Esophagus muscularis mucosa (tissue), 4 donors: ENCODE measurements at regions not wholly inside any gene's neighbourhood (a gene's known extent, or its start where the extent isn't known, plus 50 kb on each side); places are given as distances from the start of the nearest gene placed in this dataset.
"Not testable (repeated sequence)": the region's sequence is repeated elsewhere in the genome, so short reads cannot be mapped to it uniquely, and the experiment has no call there.

ENCODE experiments used
- DNase-seq: peaks from one replicate; pipeline ENCODE4 v3.0.0-alpha.2; 2017; ENCODE audit errors: extremely low spot score
- H3K27ac ChIP-seq, 4 donors: fragments of 200-600 bp; sonication (generic); replicated peaks in 1 of 4; 1 replicate in 3 of 4; 2 replicates in 1 of 4; pipeline ENCODE4 v1.5.1; 2016 to 2019; ENCODE audit warnings: mild to moderate bottlenecking in 1 of 4
- H3K27me3 ChIP-seq, 4 donors: fragments of 200-600 bp; sonication (generic); one replicate each; pipeline versions ENCODE4 v1.5.1 to v1.6.0; 2016 to 2019
- H3K36me3 ChIP-seq, 4 donors: fragments of 200-600 bp; sonication (generic); one replicate each; pipeline ENCODE4 v1.5.1; 2016 to 2019
- H3K4me1 ChIP-seq, 4 donors: fragments of 200-600 bp; sonication (generic); one replicate each; pipeline ENCODE4 v1.5.1; 2016 to 2019
- H3K4me3 ChIP-seq, 4 donors: fragments of 200-600 bp; sonication (generic); 1 replicate in 2 of 4; 2 replicates in 2 of 4; pipeline ENCODE4 v1.5.1; 2016 to 2019; ENCODE audit warnings: mild to moderate bottlenecking in 4 of 4, moderate library complexity in 1 of 4
- H3K9me3 ChIP-seq, 4 donors: fragments of 200-600 bp; sonication (generic); 1 replicate in 3 of 4; 2 replicates in 1 of 4; pipeline ENCODE4 v1.5.1; 2016 to 2019
- EP300 ChIP-seq: sonication (generic); formaldehyde crosslinking; IDR thresholded peaks from one replicate; pipeline ENCODE4 v1.6.1; 2017; ENCODE audit warnings: antibody characterized with exemption
- POLR2A ChIP-seq: fragments of 450-650 bp; IDR thresholded peaks from one replicate; pipeline ENCODE4 v1.6.1; 2017; ENCODE audit warnings: antibody characterized with exemption, moderate library complexity, mild to moderate bottlenecking, low read depth
- POLR2AphosphoS5 ChIP-seq, 2 donors: sonication (generic); formaldehyde crosslinking; IDR thresholded peaks; one replicate each; pipeline ENCODE4 v1.6.1; 2017; ENCODE audit warnings: antibody characterized with exemption in 2 of 2
- WGBS: methylation state at CpG from one replicate; pipeline ENCODE4 v1.1.5; 2018; 5-methylcytosine and 5-hydroxymethylcytosine counted together
- intact Hi-C: fragments of 100-400 bp; cut with DNase I; formaldehyde crosslinking; loops from one replicate; pipeline ENCODE4 v1.15.1; 2023
- TF ChIP-seq, protein P1 (sequence below), 3 experiments: fragments of 200-600 bp in 2 of 3; fragments of 450-650 bp in 1 of 3; sonication (generic) in 2 of 3; IDR thresholded peaks; one replicate each; pipeline ENCODE4 v1.5.1; 2017 to 2019; ENCODE audit warnings: antibody characterized with exemption in 3 of 3, mild to moderate bottlenecking in 2 of 3, moderate library complexity in 1 of 3

DNA sequence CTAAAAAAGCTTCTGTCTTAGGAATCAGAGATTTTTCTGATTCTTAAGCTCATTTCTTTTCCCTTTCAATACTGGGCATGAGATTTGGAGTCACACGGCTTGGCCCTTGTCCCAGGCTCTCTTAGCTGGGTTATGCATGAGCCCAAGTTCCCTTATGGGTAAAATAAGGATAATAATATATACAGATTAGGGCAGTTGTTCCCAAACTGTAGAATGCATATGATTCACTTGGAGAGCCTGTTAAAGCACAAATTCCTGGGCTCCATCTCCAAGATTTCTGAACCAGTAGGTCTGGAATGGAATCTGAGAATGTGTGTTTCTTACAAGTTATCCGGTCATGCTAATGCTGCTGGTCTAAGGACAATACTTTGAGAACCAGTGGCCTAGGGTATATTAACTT lies 154.0 kb downstream of the REEP3 start:
- no peaks in the 10 kb centered on the region for H3K27me3 ChIP-seq
- intact Hi-C loops = no loop called here
- no peak overlapping the region for H3K27ac ChIP-seq
- peaks cover 29 to 40% (median 38%) of the 10 kb centered on the region in 4 donors for H3K4me1 ChIP-seq
- no peak for DNase-seq
- 64% methylated on average over 2 of the region's 2 CpGs for WGBS
- no peaks in the 10 kb centered on the region for H3K36me3 ChIP-seq
- H3K4me3 ChIP-seq = no peak overlapping the region
- TF ChIP-seq POLR2AphosphoS5 (IDR thresholded peaks at IDR 0.05) (no peak), POLR2A (no peak), EP300 (no peak)
- TF ChIP-seq, protein P1, sequence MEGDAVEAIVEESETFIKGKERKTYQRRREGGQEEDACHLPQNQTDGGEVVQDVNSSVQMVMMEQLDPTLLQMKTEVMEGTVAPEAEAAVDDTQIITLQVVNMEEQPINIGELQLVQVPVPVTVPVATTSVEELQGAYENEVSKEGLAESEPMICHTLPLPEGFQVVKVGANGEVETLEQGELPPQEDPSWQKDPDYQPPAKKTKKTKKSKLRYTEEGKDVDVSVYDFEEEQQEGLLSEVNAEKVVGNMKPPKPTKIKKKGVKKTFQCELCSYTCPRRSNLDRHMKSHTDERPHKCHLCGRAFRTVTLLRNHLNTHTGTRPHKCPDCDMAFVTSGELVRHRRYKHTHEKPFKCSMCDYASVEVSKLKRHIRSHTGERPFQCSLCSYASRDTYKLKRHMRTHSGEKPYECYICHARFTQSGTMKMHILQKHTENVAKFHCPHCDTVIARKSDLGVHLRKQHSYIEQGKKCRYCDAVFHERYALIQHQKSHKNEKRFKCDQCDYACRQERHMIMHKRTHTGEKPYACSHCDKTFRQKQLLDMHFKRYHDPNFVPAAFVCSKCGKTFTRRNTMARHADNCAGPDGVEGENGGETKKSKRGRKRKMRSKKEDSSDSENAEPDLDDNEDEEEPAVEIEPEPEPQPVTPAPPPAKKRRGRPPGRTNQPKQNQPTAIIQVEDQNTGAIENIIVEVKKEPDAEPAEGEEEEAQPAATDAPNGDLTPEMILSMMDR (IDR thresholded peaks at IDR 0.05) = no peak
- no peaks in the 10 kb centered on the region for H3K9me3 ChIP-seq

DNA sequence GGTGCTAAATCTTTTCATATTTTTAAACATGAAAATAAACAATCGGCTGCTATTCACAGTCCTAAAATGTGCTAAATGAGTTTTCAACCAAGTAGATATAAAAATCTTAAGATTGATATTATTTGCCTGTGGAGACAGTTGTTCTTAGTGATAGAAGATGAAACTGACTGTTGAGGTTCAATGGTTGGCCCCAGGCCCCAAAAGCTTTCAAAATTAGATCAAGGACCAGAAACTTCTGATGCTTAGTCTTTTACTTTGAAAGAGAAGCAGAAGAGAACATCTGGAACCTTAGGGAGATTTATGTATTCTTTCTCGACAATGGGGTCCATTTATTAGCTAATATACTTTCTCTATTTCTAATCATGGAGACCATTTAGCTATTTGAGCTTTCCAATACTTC lies 155.8 kb downstream of the REEP3 start:
- H3K27me3 ChIP-seq = no peaks in the 10 kb centered on the region
- H3K4me3 ChIP-seq = no peak overlapping the region
- no peaks in the 10 kb centered on the region for H3K36me3 ChIP-seq
- intact Hi-C loops = no loop called here
- H3K27ac ChIP-seq = no peak overlapping the region
- H3K4me1 ChIP-seq = peaks cover 14 to 21% (median 20%) of the 10 kb centered on the region in 4 donors
- no peaks in the 10 kb centered on the region for H3K9me3 ChIP-seq
- 67% methylated on average over 2 of the region's 2 CpGs for WGBS
- no peak for DNase-seq
- no peak for TF ChIP-seq EP300
- TF ChIP-seq POLR2A = no peak
- TF ChIP-seq POLR2AphosphoS5 (IDR thresholded peaks at IDR 0.05) = no peak
- TF ChIP-seq, protein P1 (IDR thresholded peaks at IDR 0.05) = no peak

DNA sequence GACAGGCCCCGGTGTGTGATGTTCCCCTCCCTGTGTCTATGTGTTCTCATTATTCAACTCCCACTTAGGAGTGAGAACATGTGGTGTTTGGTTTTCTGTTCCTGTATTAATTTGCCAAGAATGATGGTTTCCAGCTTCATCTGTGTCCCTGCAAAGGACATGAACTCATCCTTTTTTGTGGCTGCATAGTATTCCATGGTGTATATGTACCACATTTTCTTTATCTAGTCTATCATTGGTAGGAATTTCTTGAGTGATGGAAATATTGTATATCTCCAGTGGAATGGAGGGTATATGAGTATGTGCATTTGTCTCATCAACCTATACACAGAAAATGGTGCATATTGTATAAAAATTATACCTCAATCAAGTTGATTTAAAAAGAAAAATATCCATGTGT lies 159.3 kb downstream of the REEP3 start:
- intact Hi-C loops = not testable (repeated sequence)
- 100% methylated on average over 1 of the region's 1 CpG for WGBS

DNA sequence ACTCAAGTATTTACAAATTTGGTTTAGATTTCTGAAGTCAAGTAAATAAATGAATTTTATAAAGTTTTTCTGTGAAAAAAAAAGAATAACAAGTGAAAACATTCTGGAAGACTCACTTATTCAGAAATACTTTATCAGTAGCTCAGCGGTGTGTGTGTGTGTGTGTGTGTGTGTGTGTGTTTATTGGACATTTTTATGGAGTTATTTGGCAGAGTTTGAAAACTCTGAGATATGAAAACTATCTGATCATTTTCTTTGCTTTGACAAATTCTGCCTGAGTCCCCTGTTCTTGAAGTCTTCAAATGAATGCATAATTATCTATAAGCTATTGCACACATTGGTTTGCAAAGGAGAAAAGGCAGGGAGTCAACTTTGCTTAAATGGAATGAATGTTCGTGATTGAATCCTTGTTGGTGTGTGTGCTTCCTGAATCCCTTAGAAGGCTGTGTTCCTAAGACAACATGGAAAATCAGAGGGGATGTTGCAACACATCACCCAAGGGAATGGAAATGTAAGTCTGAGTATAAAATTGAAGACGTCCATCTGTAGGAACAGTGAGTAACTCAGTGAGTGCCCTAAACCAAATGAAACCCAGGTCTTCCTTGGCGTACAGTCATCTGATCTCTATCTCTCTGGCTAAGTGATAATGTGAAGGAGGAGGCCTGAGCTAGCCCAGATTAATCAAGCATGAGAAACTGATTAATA lies 160.9 kb downstream of the REEP3 start:
- H3K4me1 ChIP-seq = no peaks in the 10 kb centered on the region
- H3K9me3 ChIP-seq = no peaks in the 10 kb centered on the region
- 68% methylated on average over 4 of the region's 4 CpGs for WGBS
- no peaks in the 10 kb centered on the region for H3K36me3 ChIP-seq
- H3K4me3 ChIP-seq = no peak overlapping the region
- H3K27ac ChIP-seq = peak overlapping the region in 1 of 4 donors; percentile 40
- intact Hi-C loops = no loop called here
- no peaks in the 10 kb centered on the region for H3K27me3 ChIP-seq
- TF ChIP-seq POLR2AphosphoS5 (IDR thresholded peaks at IDR 0.05) (peak; percentile 22 to 54), EP300 (no peak)
- DNase-seq = no peak

More for the DNA sequence above, 159.3 kb downstream of the REEP3 start:
- not testable (repeated sequence) for H3K4me1 ChIP-seq, H3K9me3 ChIP-seq, H3K4me3 ChIP-seq, H3K27ac ChIP-seq, H3K36me3 ChIP-seq, DNase-seq, H3K27me3 ChIP-seq

DNA sequence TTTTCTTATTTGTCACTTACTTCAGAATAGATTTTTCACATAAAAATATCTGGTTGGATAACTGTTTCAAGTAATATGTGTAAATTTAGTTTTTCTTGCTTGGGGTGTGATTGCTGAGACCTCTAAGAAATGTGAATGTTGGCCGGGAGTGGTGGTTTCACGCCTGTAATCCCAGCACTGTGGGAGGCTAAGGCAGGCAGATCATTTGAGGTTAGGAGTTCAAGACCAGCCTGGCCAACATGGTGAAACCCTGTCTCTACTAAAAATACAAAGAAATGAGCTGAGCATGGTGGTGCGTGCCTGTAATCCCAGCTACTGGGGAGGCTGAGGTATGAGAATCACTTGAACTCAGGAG lies 161.5 kb downstream of the REEP3 start:
- intact Hi-C loops, DNase-seq, H3K9me3 ChIP-seq, H3K36me3 ChIP-seq, H3K4me1 ChIP-seq, H3K4me3 ChIP-seq, H3K27me3 ChIP-seq: not testable (repeated sequence)
- 95% methylated on average over 3 of the region's 3 CpGs for WGBS
- H3K27ac ChIP-seq = peak overlapping the region in 1 of 4 donors; percentile 40

DNA sequence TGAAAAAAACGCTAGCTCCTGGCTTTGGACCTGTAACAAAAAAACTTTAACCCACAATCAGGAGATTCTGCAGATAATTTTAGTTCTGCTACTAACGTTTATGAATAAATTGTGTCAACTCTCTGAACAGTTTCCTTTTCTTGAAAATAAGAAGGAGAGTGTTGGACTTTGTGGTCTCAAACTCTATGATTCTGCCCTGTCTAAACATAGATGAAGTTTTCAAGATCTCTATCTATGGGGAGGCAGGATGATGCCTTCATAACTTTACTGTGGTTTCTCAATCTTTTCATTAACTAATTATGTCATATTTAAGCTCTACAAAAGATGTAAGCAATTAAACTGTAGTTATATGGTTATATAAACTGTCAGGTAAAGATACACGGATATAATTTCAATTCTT lies 162.0 kb downstream of the REEP3 start:
- H3K4me1 ChIP-seq = no peaks in the 10 kb centered on the region

More for the DNA sequence above, 162.0 kb downstream of the REEP3 start:
- intact Hi-C loops = no loop called here
- WGBS = 76% methylated on average over 3 of the region's 3 CpGs
- no peaks in the 10 kb centered on the region for H3K9me3 ChIP-seq
- no peak for DNase-seq
- no peak overlapping the region for H3K4me3 ChIP-seq
- no peak overlapping the region for H3K27ac ChIP-seq
- no peaks in the 10 kb centered on the region for H3K36me3 ChIP-seq
- H3K27me3 ChIP-seq = no peaks in the 10 kb centered on the region
- TF ChIP-seq POLR2A = no peak
- TF ChIP-seq POLR2AphosphoS5 (IDR thresholded peaks at IDR 0.05) = no peak
- no peak for TF ChIP-seq EP300
- TF ChIP-seq, protein P1 (IDR thresholded peaks at IDR 0.05) = no peak
